ENCODE measurements at regions not wholly inside any gene's neighbourhood (a gene's known extent, or its start where the extent isn't known, plus 50 kb on each side); places are given as distances from the start of the nearest gene placed in this dataset.

GRCh38 chr11:128045094-128045725, 542.1 kb downstream of the ETS1 start:
- Histone ChIP-seq H3K9me3 (replicated peaks; ENCODE audit: control insufficient read depth, insufficient read depth, low read length) (no peaks in the 10 kb centered on the region), H3K79me2 (ENCODE audit: control insufficient read depth, insufficient read depth, low read length) (no peaks in the 10 kb centered on the region), H3K4me2 (ENCODE audit: insufficient read depth, low read length) (no peak overlapping the region), H3K4me3 (replicated peaks in 1 of 3; ENCODE audit: insufficient read depth in 1 of 3, low read depth in 1 of 3, low read length in 3 of 3) (no peak overlapping the region), H2AFZ (ENCODE audit: low read depth, low read length) (no peak overlapping the region), H3K4me1 (ENCODE audit: control insufficient read depth, extremely low read depth, insufficient read depth, low read length) (peaks cover 20% of the 10 kb centered on the region), H4K20me1 (replicated peaks; ENCODE audit: control insufficient read depth, extremely low read depth, insufficient read depth, low read length) (no peaks in the 10 kb centered on the region), H3K9ac (replicated peaks; ENCODE audit: extremely low read depth, insufficient read depth, low read length) (no peak overlapping the region), H3K36me3 (ENCODE audit: control insufficient read depth in 2 of 2, extremely low read depth in 1 of 2, insufficient read depth in 2 of 2, low read length in 2 of 2) (no peaks in the 10 kb centered on the region), H3K27ac (ENCODE audit: insufficient read depth, low read depth, low read length) (no peak overlapping the region), H3K9me1 (replicated peaks; ENCODE audit: control insufficient read depth, extremely low read depth, insufficient read depth, low read length) (no peaks in the 10 kb centered on the region), H3K27me3 (ENCODE audit: control insufficient read depth in 2 of 2, insufficient read depth in 2 of 2, low read length in 2 of 2) (no peaks in the 10 kb centered on the region)
- CTCF ChIA-PET: interaction anchor here (0.6 to 2.6 kb wide), 3 partner anchors 8 to 1935 kb away, joined by 3 to 8 read pairs (median 6); no protein-coding TSS in a partner anchor
- FAIRE-seq (no peak), DNase-seq (ENCODE audit: low read depth, low spot score) (no peak)
- BruUV-seq (replicated peaks): no TSS peak
- TF ChIP-seq, protein P1, sequence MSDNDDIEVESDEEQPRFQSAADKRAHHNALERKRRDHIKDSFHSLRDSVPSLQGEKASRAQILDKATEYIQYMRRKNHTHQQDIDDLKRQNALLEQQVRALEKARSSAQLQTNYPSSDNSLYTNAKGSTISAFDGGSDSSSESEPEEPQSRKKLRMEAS (IDR thresholded peaks at IDR 0.05; ENCODE audit: insufficient read depth, insufficient read length): no peak
- TF ChIP-seq JUN (IDR thresholded peaks at IDR 0.05; ENCODE audit: borderline replicate concordance, insufficient read depth, insufficient read length, low read depth): no peak
- no peak for TF ChIP-seq GATA2 (IDR thresholded peaks at IDR 0.05; ENCODE audit: insufficient read depth, insufficient read length, low read depth, low read length)
- TF ChIP-seq EZH2 (IDR thresholded peaks at IDR 0.05; ENCODE audit: borderline replicate concordance, low read depth, low read length, severe bottlenecking): no peak
- TF ChIP-seq POLR2A (IDR thresholded peaks at IDR 0.05; ENCODE audit: low read depth, low read length): no peak
- TF ChIP-seq FOS (IDR thresholded peaks at IDR 0.05; ENCODE audit: borderline replicate concordance, insufficient read depth, low read length): no peak
- TF ChIP-seq, protein P2, sequence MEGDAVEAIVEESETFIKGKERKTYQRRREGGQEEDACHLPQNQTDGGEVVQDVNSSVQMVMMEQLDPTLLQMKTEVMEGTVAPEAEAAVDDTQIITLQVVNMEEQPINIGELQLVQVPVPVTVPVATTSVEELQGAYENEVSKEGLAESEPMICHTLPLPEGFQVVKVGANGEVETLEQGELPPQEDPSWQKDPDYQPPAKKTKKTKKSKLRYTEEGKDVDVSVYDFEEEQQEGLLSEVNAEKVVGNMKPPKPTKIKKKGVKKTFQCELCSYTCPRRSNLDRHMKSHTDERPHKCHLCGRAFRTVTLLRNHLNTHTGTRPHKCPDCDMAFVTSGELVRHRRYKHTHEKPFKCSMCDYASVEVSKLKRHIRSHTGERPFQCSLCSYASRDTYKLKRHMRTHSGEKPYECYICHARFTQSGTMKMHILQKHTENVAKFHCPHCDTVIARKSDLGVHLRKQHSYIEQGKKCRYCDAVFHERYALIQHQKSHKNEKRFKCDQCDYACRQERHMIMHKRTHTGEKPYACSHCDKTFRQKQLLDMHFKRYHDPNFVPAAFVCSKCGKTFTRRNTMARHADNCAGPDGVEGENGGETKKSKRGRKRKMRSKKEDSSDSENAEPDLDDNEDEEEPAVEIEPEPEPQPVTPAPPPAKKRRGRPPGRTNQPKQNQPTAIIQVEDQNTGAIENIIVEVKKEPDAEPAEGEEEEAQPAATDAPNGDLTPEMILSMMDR (IDR thresholded peaks at IDR 0.05; ENCODE audit: extremely low read depth in 1 of 2, insufficient read depth in 1 of 2, low read depth in 1 of 2, low read length in 2 of 2): no peak
- TF ChIP-seq MYC (IDR thresholded peaks at IDR 0.05; ENCODE audit: low read depth, low read length): no peak
- no peak for TF ChIP-seq POLR2AphosphoS5 (IDR thresholded peaks at IDR 0.05; ENCODE audit: insufficient read depth, low read depth, low read length)
- dilution Hi-C loops (cut with MboI; ENCODE audit: extremely low pct_ligation_motif_present, low sequenced_read_pairs) (loop anchor here (25.0 kb wide), 2 partner anchors 117 to 592 kb away; no protein-coding TSS in a partner anchor), intact Hi-C loops (cut with micrococcal nuclease) (no loop called here)
- POLR2A ChIA-PET: no interaction called here

All from endothelial cell of umbilical vein (primary cell).